ENCODE measurements at regions not wholly inside any gene's neighbourhood (a gene's known extent, or its start where the extent isn't known, plus 50 kb on each side); places are given as distances from the start of the nearest gene placed in this dataset.
"Not testable (repeated sequence)": the region's sequence is repeated elsewhere in the genome, so short reads cannot be mapped to it uniquely, and the experiment has no call there.

- no peak for DNase-seq (ENCODE audit: insufficient read length, low spot score)
- TF ChIP-seq CTCF (IDR thresholded peaks at IDR 0.05; ENCODE audit: insufficient read depth, missing control alignments), result no peak
- no peak for FAIRE-seq
These were observed 272.5 kb upstream of the ARHGEF26 start for GRCh38 chr3:153848702-153849101.

GRCh38 chr3:153852355-153852754 is 268.8 kb upstream of the ARHGEF26 start:
- TF ChIP-seq CTCF (IDR thresholded peaks at IDR 0.05; ENCODE audit: insufficient read depth, missing control alignments), result no peak
- FAIRE-seq (no peak), DNase-seq (ENCODE audit: insufficient read length, low spot score) (no peak)

- no peak for FAIRE-seq
- no peak for DNase-seq (ENCODE audit: insufficient read length, low spot score)
- no peak for TF ChIP-seq CTCF (IDR thresholded peaks at IDR 0.05; ENCODE audit: insufficient read depth, missing control alignments)
These were observed 268.0 kb upstream of the ARHGEF26 start for GRCh38 chr3:153853163-153853562.

- no peak for DNase-seq (ENCODE audit: insufficient read length, low spot score)
- no peak for TF ChIP-seq CTCF (IDR thresholded peaks at IDR 0.05; ENCODE audit: insufficient read depth, missing control alignments)
- no peak for FAIRE-seq
These were observed 265.4 kb upstream of the ARHGEF26 start for GRCh38 chr3:153855772-153856171.

GRCh38 chr3:153856932-153857331 is 264.3 kb upstream of the ARHGEF26 start:
- no peak for FAIRE-seq
- no peak for TF ChIP-seq CTCF (IDR thresholded peaks at IDR 0.05; ENCODE audit: insufficient read depth, missing control alignments)
- no peak for DNase-seq (ENCODE audit: insufficient read length, low spot score)

- no peak for DNase-seq (ENCODE audit: insufficient read length, low spot score)
- FAIRE-seq, result no peak
These were observed 256.4 kb upstream of the ARHGEF26 start for GRCh38 chr3:153864793-153865192.

GRCh38 chr3:153866901-153867300 is 254.3 kb upstream of the ARHGEF26 start:
- no peak for FAIRE-seq
- DNase-seq (ENCODE audit: insufficient read length, low spot score), result no peak
- TF ChIP-seq CTCF (IDR thresholded peaks at IDR 0.05; ENCODE audit: insufficient read depth, missing control alignments), result no peak

More at GRCh38 chr3:153864793-153865192, 256.4 kb upstream of the ARHGEF26 start:
- TF ChIP-seq CTCF (IDR thresholded peaks at IDR 0.05; ENCODE audit: insufficient read depth, missing control alignments), result no peak

- DNase-seq (ENCODE audit: insufficient read length, low spot score); FAIRE-seq: not testable (repeated sequence)
These were observed 246.8 kb upstream of the ARHGEF26 start for GRCh38 chr3:153874348-153874747.

Measured in D721Med (cell line).